HG03439 (cell line): ENCODE measurements at regions not wholly inside any gene's neighbourhood (a gene's known extent, or its start where the extent isn't known, plus 50 kb on each side); places are given as distances from the start of the nearest gene placed in this dataset.

Source experiments
- ATAC-seq: cut with Tn5 transposase; IDR thresholded peaks from one replicate; pipeline ENCODE4 v1.9.1; 2021; ENCODE audit warnings: mild to moderate bottlenecking, moderate library complexity; ENCODE audit not compliant: unreplicated experiment

DNA sequence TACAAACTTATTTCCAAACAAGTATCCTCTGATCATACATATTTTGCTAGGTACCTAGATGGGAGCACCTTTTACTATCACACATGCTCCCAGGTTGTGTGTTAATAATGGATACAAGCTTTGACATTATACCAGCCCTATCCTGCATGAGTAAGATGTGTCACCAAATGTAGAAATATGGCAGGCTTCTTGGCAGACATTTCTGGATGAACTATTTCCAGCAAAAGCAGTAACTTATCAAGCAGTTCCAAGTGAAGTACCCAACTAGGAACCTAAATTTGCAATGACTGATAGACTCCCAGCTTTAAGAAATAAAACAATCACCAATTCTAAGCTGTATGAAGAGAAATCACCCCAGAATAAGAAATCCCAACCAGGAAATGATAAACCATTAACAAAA lies 103.7 kb upstream of the TMEM72 start:
- no peak for ATAC-seq

GRCh38 chr10:44809647-44810046 lies 101.5 kb upstream of the TMEM72 start:
- no peak for ATAC-seq

DNA sequence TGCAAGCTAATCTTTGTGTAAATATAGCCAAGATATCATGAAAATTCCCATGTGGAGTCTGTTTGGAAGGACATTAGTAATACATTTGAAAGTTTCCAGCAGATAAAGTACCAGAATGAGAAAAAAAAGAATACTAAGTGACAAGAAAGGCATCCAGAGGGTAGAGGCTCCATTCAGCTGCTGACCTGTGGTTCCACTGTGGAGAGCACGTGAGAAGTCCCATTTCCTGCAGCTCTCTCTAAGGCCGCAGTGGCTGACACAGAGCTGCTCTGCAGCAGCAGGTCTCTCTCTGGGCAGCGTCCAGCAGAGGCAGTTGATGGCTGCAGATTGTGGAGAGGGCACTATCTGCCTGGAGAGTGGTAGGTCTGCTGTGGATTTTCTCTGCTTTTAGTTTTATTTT lies 100.1 kb upstream of the TMEM72 start:
- no peak for ATAC-seq

DNA sequence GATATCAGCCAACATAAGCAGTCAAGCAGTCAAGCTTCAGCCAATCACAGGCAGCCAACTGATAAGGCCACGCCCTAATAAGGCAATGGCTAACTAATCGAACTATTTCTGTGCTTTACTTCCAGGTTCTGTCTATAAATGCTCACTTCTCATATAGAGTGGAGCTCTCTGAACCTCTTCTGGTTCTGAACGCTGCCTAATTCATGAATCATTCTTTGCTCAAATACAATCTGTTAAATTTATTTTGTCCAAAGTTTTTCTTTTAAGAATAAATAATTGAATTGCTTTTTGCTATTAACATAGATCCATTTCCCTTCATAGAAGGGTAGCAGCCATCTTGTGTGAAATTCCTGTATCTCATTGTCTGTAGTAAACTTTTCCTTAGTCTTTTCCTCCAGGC lies 97.9 kb upstream of the TMEM72 start:
- ATAC-seq: no peak

GRCh38 chr10:44814929-44815328 lies 96.2 kb upstream of the TMEM72 start:
- no peak for ATAC-seq

GRCh38 chr10:44818041-44818649 lies 93.0 kb upstream of the TMEM72 start:
- no peak for ATAC-seq

DNA sequence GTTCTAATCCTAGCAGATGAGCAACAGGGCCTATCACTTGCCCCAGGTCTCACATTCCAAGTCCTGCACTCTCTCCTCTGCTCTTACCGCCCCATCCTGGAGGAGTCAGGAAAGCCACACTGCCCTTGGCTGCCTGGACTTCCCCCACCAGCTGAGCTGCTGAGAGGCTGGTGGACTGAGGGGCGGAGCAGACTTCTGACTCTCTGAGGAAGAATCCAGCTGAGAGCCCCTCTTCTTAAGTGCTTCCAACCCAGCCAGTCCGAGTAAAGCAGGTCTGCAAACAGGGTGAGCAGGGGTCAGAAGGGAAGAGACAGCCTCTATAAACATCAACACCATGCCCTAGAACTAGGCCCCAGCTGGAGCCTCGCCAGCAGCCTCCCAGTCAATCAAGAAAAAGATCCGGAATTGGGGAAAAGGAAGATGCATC lies 92.4 kb upstream of the TMEM72 start:
- ATAC-seq: no peak

- ATAC-seq: no peak
Measured at GRCh38 chr10:44820094-44820493, 91.0 kb upstream of the TMEM72 start.

- ATAC-seq: no peak
Measured at GRCh38 chr10:44821290-44821689, 89.8 kb upstream of the TMEM72 start.

- ATAC-seq: no peak
Measured at GRCh38 chr10:44822349-44822748, 88.8 kb upstream of the TMEM72 start.

GRCh38 chr10:44822966-44823365 lies 88.2 kb upstream of the TMEM72 start:
- ATAC-seq: no peak

- ATAC-seq: no peak
Measured at GRCh38 chr10:44824607-44825006, 86.5 kb upstream of the TMEM72 start.

GRCh38 chr10:44827431-44828006 lies 83.6 kb upstream of the TMEM72 start:
- ATAC-seq: no peak

- ATAC-seq: no peak
Measured at GRCh38 chr10:44828508-44829142, 82.5 kb upstream of the TMEM72 start.

- ATAC-seq: no peak
Measured at GRCh38 chr10:44829426-44829825, 81.7 kb upstream of the TMEM72 start.

DNA sequence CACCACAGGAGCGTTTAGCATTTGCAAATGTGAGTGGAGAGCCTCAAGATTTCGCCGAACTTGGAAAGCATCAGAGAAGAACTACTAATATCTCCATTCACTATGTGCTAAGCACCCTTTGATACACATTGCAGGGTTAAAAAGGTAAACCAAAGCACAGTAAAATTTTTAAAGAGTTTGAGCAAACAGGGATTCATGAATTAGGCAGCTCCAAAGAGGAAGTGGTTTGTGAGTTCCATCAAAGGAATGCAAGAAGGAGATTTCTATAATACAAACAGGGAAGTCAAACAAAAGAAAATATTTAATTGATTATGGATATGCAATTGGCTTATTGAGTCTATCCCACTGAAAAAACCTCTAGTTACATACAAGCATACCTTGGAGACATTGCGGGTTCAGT lies 81.1 kb upstream of the TMEM72 start:
- no peak for ATAC-seq

- ATAC-seq: no peak
Measured at GRCh38 chr10:44831581-44831980, 79.6 kb upstream of the TMEM72 start.

GRCh38 chr10:44832595-44833390 lies 78.3 kb upstream of the TMEM72 start:
- no peak for ATAC-seq

DNA sequence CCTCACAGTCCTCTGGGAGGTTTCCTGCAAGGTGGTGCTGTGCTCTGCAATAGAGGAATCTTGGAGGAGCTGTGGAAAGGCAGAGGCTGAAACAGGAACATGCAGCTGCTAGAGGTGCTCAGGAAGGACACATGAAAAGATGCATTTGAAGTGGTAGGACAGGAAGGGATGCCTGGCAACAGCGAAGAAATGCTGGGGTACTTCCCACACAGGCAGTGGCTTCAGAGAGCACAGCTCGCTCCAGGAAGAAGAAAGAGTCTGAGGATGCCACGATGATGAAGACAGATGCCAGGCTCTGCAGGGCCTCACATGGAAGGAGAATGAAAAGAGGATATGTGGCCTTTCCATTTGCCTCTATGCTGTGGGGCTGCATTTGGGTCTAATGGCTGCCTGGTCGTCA lies 77.0 kb upstream of the TMEM72 start:
- ATAC-seq: no peak

- no peak for ATAC-seq
Measured at GRCh38 chr10:44835300-44835699, 75.8 kb upstream of the TMEM72 start.

DNA sequence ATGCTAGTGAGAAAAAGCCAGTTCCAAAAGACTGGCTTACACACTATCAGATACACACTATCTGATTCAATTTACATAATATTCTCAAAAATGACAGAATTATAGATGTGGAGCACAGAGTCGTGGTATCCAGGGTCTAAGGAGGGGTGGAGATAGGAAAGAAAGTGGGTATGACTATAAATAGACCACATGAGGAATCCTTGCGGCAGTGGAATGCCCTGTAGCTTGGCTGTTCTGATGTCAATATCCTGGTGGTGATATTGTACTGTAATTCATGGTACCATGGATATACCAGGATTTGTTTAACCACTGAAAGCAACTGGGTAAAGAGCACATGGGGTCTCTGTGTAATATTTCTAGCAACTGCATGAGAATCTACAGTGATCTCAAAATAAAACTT lies 67.7 kb upstream of the TMEM72 start:
- ATAC-seq: no peak
